ENCODE measurements at regions not wholly inside any gene's neighbourhood (a gene's known extent, or its start where the extent isn't known, plus 50 kb on each side); places are given as distances from the start of the nearest gene placed in this dataset.

- ATAC-seq, result no peak
- Mint-ChIP-seq H3K4me1 (peaks cover 4 to 16% (median 8%) of the 10 kb centered on the region in 4 donors), H3K36me3 (peaks cover 0 to 2% (median 0%) of the 10 kb centered on the region in 3 donors), H3K27ac (no peak overlapping the region), H3K27me3 (peaks cover 0 to 10% (median 0%) of the 10 kb centered on the region in 5 donors), H3K4me3 (no peak overlapping the region), H3K9me3 (no peaks in the 10 kb centered on the region)
- POLR2A ChIA-PET, result no interaction called here
- DNase-seq, result no peak
These were observed 141.3 kb upstream of the ABCA1 start for GRCh38 chr9:105069285-105069684.

GRCh38 chr9:105069696-105070095 is 141.7 kb upstream of the ABCA1 start:
- DNase-seq, result no peak
- POLR2A ChIA-PET, result no interaction called here
- Mint-ChIP-seq H3K27ac (no peak overlapping the region), H3K27me3 (peaks cover 0 to 6% (median 0%) of the 10 kb centered on the region in 5 donors), H3K4me3 (no peak overlapping the region), H3K36me3 (peaks cover 0 to 2% (median 0%) of the 10 kb centered on the region in 3 donors), H3K4me1 (peaks cover 4 to 15% (median 6%) of the 10 kb centered on the region in 4 donors), H3K9me3 (no peaks in the 10 kb centered on the region)
- no peak for ATAC-seq

- Mint-ChIP-seq H3K36me3 (no peaks in the 10 kb centered on the region), H3K27me3 (peaks cover 0 to 3% (median 0%) of the 10 kb centered on the region in 5 donors), H3K9me3 (no peaks in the 10 kb centered on the region), H3K27ac (no peak overlapping the region), H3K4me3 (no peak overlapping the region), H3K4me1 (peaks cover 4 to 10% (median 5%) of the 10 kb centered on the region in 4 donors)
- ATAC-seq (no peak), DNase-seq (no peak)
- POLR2A ChIA-PET, result no interaction called here
These were observed 142.2 kb upstream of the ABCA1 start for GRCh38 chr9:105070176-105070575.

- Mint-ChIP-seq H3K4me3 (no peak overlapping the region), H3K27ac (no peak overlapping the region), H3K36me3 (no peaks in the 10 kb centered on the region), H3K4me1 (peaks cover 0 to 6% (median 0%) of the 10 kb centered on the region in 4 donors), H3K27me3 (no peaks in the 10 kb centered on the region), H3K9me3 (no peaks in the 10 kb centered on the region)
- POLR2A ChIA-PET, result no interaction called here
- no peak for DNase-seq
- ATAC-seq, result no peak
These were observed 144.5 kb upstream of the ABCA1 start for GRCh38 chr9:105072476-105072875.

GRCh38 chr9:105073147-105073546 is 145.2 kb upstream of the ABCA1 start:
- POLR2A ChIA-PET, result no interaction called here

GRCh38 chr9:105074491-105074890 is 146.5 kb upstream of the ABCA1 start:
- POLR2A ChIA-PET, result no interaction called here
- Mint-ChIP-seq H3K27ac (peak overlapping the region in 1 of 10 donors; percentile 10), H3K4me1 (no peaks in the 10 kb centered on the region), H3K27me3 (no peaks in the 10 kb centered on the region), H3K36me3 (no peaks in the 10 kb centered on the region), H3K4me3 (no peak overlapping the region), H3K9me3 (no peaks in the 10 kb centered on the region)
- ATAC-seq (no peak), DNase-seq (no peak)

More at GRCh38 chr9:105073147-105073546, 145.2 kb upstream of the ABCA1 start:
- H3K36me3 Mint-ChIP-seq, result no peaks in the 10 kb centered on the region
- no peaks in the 10 kb centered on the region for H3K9me3 Mint-ChIP-seq
- ATAC-seq (no peak), DNase-seq (no peak)
- no peak overlapping the region for H3K27ac Mint-ChIP-seq
- no peaks in the 10 kb centered on the region for H3K27me3 Mint-ChIP-seq
- peaks cover 0 to 3% (median 0%) of the 10 kb centered on the region in 4 donors for H3K4me1 Mint-ChIP-seq
- no peak overlapping the region for H3K4me3 Mint-ChIP-seq

- no peak for ATAC-seq
- Mint-ChIP-seq H3K4me1 (peaks cover 0 to 2% (median 0%) of the 10 kb centered on the region in 4 donors), H3K27ac (no peak overlapping the region), H3K4me3 (no peak overlapping the region), H3K36me3 (no peaks in the 10 kb centered on the region), H3K27me3 (no peaks in the 10 kb centered on the region), H3K9me3 (no peaks in the 10 kb centered on the region)
- POLR2A ChIA-PET, result no interaction called here
- DNase-seq, result no peak
These were observed 148.8 kb upstream of the ABCA1 start for GRCh38 chr9:105076729-105077128.

GRCh38 chr9:105079457-105079856 is 151.5 kb upstream of the ABCA1 start:
- DNase-seq (no peak), ATAC-seq (no peak)
- Mint-ChIP-seq H3K36me3 (no peaks in the 10 kb centered on the region), H3K27ac (no peak overlapping the region), H3K4me3 (no peak overlapping the region), H3K9me3 (no peaks in the 10 kb centered on the region), H3K4me1 (peaks cover 0 to 2% (median 0%) of the 10 kb centered on the region in 4 donors), H3K27me3 (no peaks in the 10 kb centered on the region)
- POLR2A ChIA-PET, result no interaction called here

- POLR2A ChIA-PET, result no interaction called here
- H3K27me3 Mint-ChIP-seq, result no peaks in the 10 kb centered on the region
- ATAC-seq (no peak), DNase-seq (no peak)
- H3K4me3 Mint-ChIP-seq, result no peak overlapping the region
- H3K4me1 Mint-ChIP-seq, result peaks cover 0 to 2% (median 0%) of the 10 kb centered on the region in 4 donors
- H3K9me3 Mint-ChIP-seq, result peaks cover 0 to 3% (median 0%) of the 10 kb centered on the region in 9 donors
- H3K27ac Mint-ChIP-seq, result no peak overlapping the region
- no peaks in the 10 kb centered on the region for H3K36me3 Mint-ChIP-seq
These were observed 154.9 kb upstream of the ABCA1 start for GRCh38 chr9:105082843-105083242.

- POLR2A ChIA-PET, result no interaction called here
- Mint-ChIP-seq H3K27me3 (no peaks in the 10 kb centered on the region), H3K4me1 (peaks cover 0 to 2% (median 0%) of the 10 kb centered on the region in 4 donors), H3K27ac (no peak overlapping the region), H3K36me3 (no peaks in the 10 kb centered on the region), H3K9me3 (peaks cover 0 to 3% (median 0%) of the 10 kb centered on the region in 9 donors), H3K4me3 (no peak overlapping the region)
- ATAC-seq (no peak), DNase-seq (no peak)
These were observed 155.3 kb upstream of the ABCA1 start for GRCh38 chr9:105083256-105083655.

GRCh38 chr9:105087910-105088898 is 156.2 kb upstream of the SLC44A1 start:
- DNase-seq (no peak), ATAC-seq (no peak)
- Mint-ChIP-seq H3K27me3 (no peaks in the 10 kb centered on the region), H3K9me3 (peaks cover 0 to 3% (median 0%) of the 10 kb centered on the region in 9 donors), H3K27ac (no peak overlapping the region), H3K4me1 (peaks cover 0 to 2% (median 0%) of the 10 kb centered on the region in 4 donors), H3K4me3 (no peak overlapping the region), H3K36me3 (no peaks in the 10 kb centered on the region)
- POLR2A ChIA-PET, result no interaction called here

- H3K9me3 Mint-ChIP-seq, result peaks cover 0 to 3% (median 0%) of the 10 kb centered on the region in 9 donors
- no peak for ATAC-seq
- DNase-seq, result no peak
- H3K36me3 Mint-ChIP-seq, result no peaks in the 10 kb centered on the region
- no peak overlapping the region for H3K27ac Mint-ChIP-seq
- no peak overlapping the region for H3K4me3 Mint-ChIP-seq
- peaks cover 0 to 2% (median 0%) of the 10 kb centered on the region in 4 donors for H3K4me1 Mint-ChIP-seq
- POLR2A ChIA-PET, result no interaction called here
- H3K27me3 Mint-ChIP-seq, result no peaks in the 10 kb centered on the region
These were observed 154.6 kb upstream of the SLC44A1 start for GRCh38 chr9:105089874-105090273.

GRCh38 chr9:105091004-105091640 is 153.3 kb upstream of the SLC44A1 start:
- no peak for DNase-seq
- Mint-ChIP-seq H3K4me3 (no peak overlapping the region), H3K9me3 (peaks cover 0 to under 1% (median 0%) of the 10 kb centered on the region in 9 donors), H3K4me1 (peaks cover 0 to 2% (median 0%) of the 10 kb centered on the region in 4 donors), H3K27ac (no peak overlapping the region), H3K27me3 (no peaks in the 10 kb centered on the region), H3K36me3 (peaks cover 0 to 2% (median 0%) of the 10 kb centered on the region in 3 donors)
- POLR2A ChIA-PET, result no interaction called here
- no peak for ATAC-seq
